ENCODE measurements at regions not wholly inside any gene's neighbourhood (a gene's known extent, or its start where the extent isn't known, plus 50 kb on each side); places are given as distances from the start of the nearest gene placed in this dataset.

GRCh38 chr5:117072439-117072838 lies 497.8 kb upstream of the SEMA6A start:
- no peak for DNase-seq (ENCODE audit: low spot score)

DNA sequence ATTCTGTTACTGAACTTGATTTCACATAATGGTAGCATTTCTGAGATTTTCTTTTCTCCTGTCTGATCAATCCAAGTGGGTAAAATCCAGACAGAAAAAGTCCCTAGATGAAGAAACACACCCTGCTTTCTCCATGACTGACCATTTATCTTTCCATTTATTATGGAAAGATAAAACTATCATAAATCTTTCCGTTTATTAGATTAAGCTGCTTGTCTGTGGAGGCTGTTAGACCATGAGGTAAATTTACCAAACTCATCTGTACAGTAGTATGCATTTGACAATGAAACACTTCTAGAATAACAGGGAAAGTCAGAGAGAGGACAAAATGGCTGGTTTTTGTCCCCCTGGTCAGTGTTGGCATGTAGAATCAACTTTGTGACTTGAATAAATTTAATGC lies 491.2 kb upstream of the SEMA6A start:
- no peak for DNase-seq (ENCODE audit: low spot score)

DNA sequence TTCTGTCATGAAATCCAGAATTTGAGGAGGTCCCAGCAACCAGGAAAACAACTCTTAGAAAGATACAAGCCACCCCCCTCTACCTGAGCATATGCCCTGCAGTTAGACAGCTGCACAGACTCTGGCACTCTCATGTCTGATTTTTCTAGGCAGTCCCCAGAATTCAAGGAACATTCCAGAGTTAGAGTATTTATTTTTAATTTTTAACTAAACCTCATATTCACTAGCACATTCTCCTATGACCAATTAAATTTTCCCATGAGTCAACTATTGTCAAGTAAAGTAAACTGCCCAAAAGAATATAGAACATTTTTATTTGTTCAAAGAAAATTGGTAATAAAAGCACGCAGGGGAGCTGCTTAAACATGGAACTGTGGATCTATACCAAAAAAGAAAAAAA lies 490.5 kb upstream of the SEMA6A start:
- no peak for DNase-seq (ENCODE audit: low spot score)

- no peak for DNase-seq (ENCODE audit: low spot score)
These were observed 485.5 kb upstream of the SEMA6A start for GRCh38 chr5:117060099-117060498.

GRCh38 chr5:117058740-117059139 lies 484.1 kb upstream of the SEMA6A start:
- DNase-seq (ENCODE audit: low spot score), result no peak

- DNase-seq (ENCODE audit: low spot score), result no peak
These were observed 480.9 kb upstream of the SEMA6A start for GRCh38 chr5:117055517-117055916.

DNA sequence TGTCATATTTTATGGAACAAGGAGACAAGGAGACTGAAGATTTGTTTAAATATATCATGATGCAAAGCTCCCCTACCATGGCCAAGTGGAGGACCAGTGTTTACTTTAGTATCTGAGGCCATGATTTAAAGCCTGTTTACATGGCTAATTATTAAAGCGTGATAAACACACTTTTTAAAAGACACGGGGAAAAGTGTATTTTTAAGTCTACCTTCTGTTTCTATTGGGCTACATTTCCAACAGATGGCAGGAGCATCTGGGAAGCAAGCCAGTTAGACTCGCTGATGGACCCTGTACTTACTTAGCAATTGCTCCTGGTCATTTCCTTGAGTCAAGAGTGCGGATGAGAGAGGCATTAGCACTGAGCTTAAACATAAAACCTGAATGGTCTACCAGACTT lies 480.3 kb upstream of the SEMA6A start:
- no peak for DNase-seq (ENCODE audit: low spot score)

- DNase-seq (ENCODE audit: low spot score), result no peak
These were observed 479.5 kb upstream of the SEMA6A start for GRCh38 chr5:117054141-117054540.

DNA sequence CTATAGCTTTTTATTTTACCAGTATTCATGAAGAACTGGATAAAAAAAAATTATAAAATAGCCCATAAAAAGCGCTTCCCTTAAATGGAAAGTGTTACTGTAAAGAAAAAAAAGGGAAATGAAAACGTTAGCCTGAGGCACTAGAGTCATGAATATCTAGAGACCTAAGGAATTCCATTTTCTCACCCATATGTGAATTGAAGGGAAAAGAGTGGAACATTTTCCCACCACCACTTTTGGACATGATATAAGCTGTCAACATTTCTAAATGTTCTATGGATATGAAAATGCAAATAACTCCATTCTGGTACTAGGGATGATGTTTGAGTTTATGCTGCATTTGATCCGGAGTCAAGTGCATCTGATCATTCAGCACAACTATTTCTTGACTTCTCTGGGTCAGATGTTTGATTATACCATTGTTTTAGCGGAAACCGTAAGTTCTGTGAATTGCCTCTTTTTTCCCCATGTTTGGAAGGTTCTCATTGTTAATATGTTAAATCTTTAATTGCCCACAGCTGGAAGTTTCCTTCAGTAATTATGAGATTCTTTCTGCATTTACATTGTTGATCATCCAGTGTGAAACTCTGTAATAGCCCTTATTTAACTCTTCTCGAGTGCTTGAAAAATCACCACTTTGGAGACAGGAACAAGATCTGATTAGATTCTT lies 467.4 kb upstream of the SEMA6A start:
- DNase-seq (ENCODE audit: low spot score), result no peak

DNA sequence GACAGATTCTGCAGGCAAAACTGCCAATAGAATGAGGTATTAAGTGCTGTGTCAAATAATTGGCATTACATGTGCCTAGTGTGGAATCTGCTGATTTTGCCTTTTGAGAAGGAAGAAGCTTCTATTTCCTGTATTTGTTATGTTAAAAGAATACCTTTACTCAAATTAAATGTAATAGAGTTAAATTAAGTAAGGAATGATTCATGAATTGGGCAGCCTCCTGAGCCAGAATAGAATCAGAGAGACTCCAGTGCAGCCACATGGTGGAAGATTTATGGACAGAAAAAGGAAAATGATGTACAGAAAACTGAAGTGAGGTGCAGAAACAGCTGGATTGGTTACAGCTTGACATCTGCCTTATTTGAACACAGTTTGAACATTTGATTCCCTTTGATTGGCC lies 464.4 kb upstream of the SEMA6A start:
- DNase-seq (ENCODE audit: low spot score), result no peak

DNA sequence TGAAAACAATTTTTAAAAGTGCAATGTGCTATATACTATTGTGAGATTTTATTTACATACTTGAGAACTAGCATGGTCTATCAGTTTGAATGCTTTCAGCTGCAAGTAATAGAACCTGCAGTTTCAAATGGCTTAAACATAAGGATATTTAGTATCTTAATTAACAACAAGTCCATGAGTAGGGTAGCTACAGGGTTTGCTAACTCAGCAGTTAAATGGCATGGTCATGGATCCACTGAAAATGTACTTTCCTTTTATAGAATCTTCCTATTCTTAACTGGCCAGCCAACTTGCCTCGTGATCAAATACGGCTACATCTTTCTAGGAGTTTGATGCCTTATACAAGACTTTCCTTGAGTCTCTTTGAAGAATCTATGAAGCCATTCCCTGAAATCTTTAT lies 452.8 kb upstream of the SEMA6A start:
- no peak for DNase-seq (ENCODE audit: low spot score)

DNA sequence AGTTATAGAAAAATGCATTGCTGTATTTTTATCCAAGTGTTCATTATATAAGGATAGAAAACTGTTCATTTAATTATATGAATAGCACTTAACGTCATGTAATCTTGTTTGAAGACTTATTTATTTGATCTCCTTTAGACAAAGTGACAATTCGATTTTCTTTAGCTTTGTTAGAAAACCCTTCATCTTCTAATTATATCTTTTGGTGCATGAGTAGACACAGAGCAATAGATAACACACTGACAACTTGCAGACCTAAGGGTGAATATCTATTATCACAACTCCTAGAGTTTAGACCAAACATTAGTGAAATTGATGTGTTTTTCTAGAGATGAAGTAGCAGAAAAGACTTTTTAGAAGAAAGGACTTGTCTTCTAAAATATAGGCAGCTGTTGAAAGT lies 446.4 kb upstream of the SEMA6A start:
- DNase-seq (ENCODE audit: low spot score), result no peak

DNA sequence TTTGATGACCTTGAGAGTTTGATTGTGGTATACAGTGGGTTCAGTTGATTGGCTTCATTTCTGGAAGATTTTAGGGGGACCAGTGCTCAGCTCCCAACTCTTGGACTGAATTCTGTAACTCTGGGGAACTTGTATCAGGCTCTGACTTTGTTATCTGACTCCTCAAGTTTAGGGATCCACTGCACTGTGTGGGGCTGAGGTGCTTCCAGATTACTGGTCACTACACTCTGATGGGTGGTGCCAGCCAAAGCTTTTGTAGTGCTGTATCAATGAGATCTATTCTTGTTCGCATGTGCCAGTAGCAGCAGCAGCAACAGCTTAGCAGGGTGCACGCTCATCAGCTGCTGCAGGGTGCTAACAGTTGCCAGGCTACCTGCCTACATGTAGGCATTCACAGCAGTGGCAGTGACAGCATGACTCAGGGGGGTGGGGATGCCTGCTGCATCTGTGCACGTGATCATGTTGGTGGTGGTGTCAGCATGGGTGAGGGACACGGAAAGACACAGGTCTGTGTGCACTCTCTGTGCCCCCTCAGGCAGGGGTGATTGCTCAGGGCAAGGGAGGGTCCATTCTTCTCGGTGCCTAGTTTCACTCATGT lies 438.8 kb upstream of the SEMA6A start:
- no peak for DNase-seq (ENCODE audit: low spot score)

- no peak for DNase-seq (ENCODE audit: low spot score)
These were observed 436.0 kb upstream of the SEMA6A start for GRCh38 chr5:117010574-117010973.

- DNase-seq (ENCODE audit: low spot score), result no peak
These were observed 423.4 kb upstream of the SEMA6A start for GRCh38 chr5:116998024-116998423.

- no peak for DNase-seq (ENCODE audit: low spot score)
These were observed 418.1 kb upstream of the SEMA6A start for GRCh38 chr5:116992681-116993080.

GRCh38 chr5:116989995-116990394 lies 415.4 kb upstream of the SEMA6A start:
- DNase-seq (ENCODE audit: low spot score), result no peak

DNA sequence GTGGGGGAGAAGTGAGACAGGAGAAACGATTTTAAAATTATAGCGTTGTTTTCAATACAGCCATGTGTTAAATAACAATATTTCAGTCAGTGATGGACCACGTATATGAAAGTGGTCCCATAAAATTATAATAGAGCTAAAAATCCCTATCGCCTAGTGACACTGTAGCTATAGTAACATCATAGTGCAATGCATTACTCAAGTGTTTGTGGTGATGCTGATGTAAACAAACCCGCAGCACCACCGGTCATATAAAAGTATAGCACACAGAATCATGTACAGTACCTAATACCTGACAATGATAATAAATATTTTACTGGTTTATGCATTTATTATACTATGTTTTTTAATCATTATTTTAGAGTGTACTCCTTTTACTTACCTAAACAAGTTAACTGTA lies 407.4 kb upstream of the SEMA6A start:
- DNase-seq (ENCODE audit: low spot score), result no peak

DNA sequence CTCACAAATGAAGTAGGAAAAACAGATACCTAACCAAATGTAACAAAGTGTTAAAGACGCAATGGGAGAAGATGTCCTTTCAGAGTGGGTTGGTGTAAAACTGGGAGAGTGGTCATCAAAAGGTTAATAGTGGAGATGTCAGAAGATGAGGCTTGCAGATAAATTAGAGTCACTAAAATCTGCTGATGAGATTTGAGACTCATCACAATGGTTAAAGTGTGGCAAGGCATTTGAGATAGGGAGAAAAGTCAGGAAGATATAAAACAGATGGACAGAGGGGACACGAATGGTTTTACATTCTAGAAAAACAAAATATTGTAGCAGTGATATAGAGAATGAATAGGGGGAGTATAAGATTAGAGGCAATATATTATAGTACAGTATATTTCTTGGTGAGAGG lies 406.0 kb upstream of the SEMA6A start:
- no peak for DNase-seq (ENCODE audit: low spot score)

- DNase-seq (ENCODE audit: low spot score), result no peak
These were observed 402.1 kb upstream of the SEMA6A start for GRCh38 chr5:116976767-116977166.

DNA sequence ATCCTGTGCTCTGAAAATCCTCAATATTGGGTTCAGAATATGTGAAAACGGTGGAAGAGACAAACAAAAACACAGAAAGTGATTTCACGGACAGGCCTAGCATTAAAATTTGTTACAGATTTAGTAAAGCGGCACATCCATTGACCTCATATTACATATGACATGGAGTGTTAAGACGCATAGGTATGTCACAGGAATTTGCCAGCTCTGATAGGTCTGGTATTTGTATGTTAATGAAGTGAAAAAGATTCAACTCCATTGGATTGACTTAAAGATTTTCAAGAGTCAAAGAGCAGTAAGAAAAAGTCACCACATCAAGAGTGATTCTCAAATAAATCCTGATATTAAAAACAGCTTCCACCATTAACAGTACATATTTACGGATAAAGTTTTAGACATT lies 396.5 kb upstream of the SEMA6A start:
- DNase-seq (ENCODE audit: low spot score), result no peak

DNA sequence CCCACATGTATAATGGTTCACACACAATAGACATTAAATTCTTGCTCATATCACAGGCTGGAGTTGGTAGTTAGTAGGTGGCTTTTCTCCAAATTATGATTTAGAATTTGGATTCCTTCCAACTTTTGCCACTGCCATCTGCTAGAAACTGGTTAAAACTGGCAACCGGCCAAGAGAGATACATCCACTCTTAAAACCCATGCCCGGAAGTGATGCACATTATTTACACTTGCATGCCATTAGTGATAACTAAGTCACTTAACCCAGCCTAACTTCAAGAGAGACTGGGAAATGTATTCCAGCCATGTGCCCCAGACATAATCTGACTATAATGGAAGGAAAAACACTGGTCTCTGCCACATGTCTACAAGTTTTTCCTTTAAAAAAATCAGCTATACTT lies 395.7 kb upstream of the SEMA6A start:
- DNase-seq (ENCODE audit: low spot score), result no peak

DNA sequence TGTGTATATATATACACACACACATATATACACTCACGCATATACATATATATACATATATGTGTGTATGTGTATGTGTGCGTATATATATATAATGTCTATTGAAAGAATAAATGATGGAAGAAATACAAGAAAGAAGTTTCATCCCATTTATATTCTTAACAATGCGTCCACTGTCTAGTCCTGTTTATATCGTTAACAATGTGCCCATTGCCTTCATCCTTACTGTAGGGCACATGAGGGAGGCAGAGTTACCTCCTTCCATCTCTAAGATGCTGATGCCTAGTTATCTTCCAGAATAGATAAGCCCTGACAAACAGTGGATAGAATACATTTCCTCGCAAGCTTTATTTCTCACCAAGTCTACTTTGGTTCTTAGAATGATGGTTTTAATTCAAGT lies 389.8 kb upstream of the SEMA6A start:
- no peak for DNase-seq (ENCODE audit: low spot score)

GRCh38 chr5:116961021-116961420 lies 386.4 kb upstream of the SEMA6A start:
- DNase-seq (ENCODE audit: low spot score), result no peak
